ENCODE measurements at regions not wholly inside any gene's neighbourhood (a gene's known extent, or its start where the extent isn't known, plus 50 kb on each side); places are given as distances from the start of the nearest gene placed in this dataset.

DNA sequence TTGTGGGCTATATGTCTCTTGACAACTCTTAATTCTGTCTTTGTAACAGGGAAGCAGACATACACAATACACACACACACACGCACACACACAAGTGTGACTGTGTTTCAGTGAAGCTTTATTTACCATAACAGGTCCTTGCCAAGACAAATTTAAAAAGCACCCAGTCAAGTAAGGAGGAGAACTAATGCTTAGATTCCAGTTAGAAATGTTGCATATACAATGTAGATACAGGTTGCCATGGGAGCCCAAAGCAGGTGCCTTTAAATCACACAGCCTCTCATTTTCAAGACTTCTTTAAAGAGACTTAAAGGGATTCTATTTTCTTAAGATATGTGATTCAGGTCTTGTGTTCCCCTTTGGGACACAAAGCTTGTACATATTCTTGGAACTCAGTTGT is 1551.9 kb downstream of the EFNB2 start:
- Mint-ChIP-seq H3K27me3 (no peaks in the 10 kb centered on the region), H3K36me3 (no peaks in the 10 kb centered on the region), H3K27ac (peak overlapping the region in 3 of 10 donors; percentile 2 to 60 (median 18)), H3K4me1 (peaks cover 16 to 42% (median 28%) of the 10 kb centered on the region in 4 donors), H3K9me3 (no peaks in the 10 kb centered on the region), H3K4me3 (peak overlapping the region in 1 of 10 donors; percentile 30)
- DNase-seq (peak in 1 of 10 donors; percentile 5), ATAC-seq (peak; percentile 34 to 37)
- POLR2A ChIA-PET, result interaction anchor here (1.1 kb wide), 1 partner anchor 156 kb away, joined by 3 read pairs; no protein-coding TSS in a partner anchor

DNA sequence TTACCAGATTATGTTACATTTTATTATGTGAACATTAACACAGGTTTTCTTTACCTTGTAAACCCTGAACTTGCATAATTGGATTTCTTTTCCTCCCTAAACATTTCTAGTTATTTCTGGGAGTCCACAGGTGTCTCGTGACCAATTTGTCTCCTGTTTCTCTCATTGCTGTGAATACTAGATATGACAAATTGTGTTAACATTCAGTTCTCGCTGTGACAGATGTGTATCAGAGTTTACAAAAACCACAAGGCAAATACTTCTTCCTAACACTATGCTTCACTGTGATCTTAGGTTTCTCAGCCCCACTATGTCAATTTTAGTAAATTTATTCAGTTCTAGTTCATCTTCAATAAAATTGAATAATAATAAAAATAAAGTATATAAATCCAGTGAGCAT is 1554.9 kb downstream of the EFNB2 start:
- Mint-ChIP-seq H3K27me3 (no peaks in the 10 kb centered on the region), H3K36me3 (no peaks in the 10 kb centered on the region), H3K4me1 (peaks cover 16 to 53% (median 42%) of the 10 kb centered on the region in 4 donors), H3K9me3 (no peaks in the 10 kb centered on the region), H3K4me3 (no peak overlapping the region), H3K27ac (peak overlapping the region in 1 of 10 donors; percentile 25)
- no peak for DNase-seq
- POLR2A ChIA-PET, result no interaction called here
- no peak for ATAC-seq

DNA sequence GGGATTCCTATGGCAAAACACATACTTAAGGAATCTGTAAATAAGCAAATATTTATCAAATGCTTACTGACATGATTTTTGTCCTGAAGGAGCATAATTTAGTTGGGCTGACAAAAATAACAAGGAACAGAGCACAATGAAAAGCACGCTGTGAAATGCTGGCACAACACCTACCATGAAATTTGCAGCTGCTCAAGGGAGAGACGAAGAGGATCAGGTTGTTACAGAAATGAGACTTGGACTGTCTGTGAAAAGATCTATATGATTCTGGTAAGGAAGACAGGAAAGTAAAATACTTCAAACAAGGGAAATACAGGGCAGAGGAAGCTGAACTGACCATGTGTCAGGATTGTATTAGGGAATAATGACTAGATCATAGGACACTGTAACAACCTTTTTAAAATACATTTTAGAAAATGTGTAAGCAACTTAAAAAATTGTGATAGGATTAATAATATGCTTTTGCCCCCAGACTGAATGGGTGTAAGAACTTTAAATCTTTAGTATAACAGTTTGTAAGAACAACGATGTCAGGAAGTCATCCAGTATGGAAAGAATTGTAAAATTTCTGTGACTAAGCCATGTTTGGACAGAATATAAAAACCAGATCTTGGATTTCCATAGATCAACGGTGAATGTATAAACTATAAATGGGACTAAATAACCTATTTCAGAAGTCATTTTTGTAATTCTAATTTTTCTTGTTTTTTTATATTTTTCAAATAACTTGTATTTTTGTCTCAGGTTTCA is 1556.0 kb downstream of the EFNB2 start:
- DNase-seq (no peak), ATAC-seq (no peak)
- Mint-ChIP-seq H3K27ac (no peak overlapping the region), H3K9me3 (no peaks in the 10 kb centered on the region), H3K27me3 (no peaks in the 10 kb centered on the region), H3K4me3 (no peak overlapping the region), H3K36me3 (no peaks in the 10 kb centered on the region), H3K4me1 (peaks cover 10 to 44% (median 34%) of the 10 kb centered on the region in 4 donors)
- POLR2A ChIA-PET, result no interaction called here

DNA sequence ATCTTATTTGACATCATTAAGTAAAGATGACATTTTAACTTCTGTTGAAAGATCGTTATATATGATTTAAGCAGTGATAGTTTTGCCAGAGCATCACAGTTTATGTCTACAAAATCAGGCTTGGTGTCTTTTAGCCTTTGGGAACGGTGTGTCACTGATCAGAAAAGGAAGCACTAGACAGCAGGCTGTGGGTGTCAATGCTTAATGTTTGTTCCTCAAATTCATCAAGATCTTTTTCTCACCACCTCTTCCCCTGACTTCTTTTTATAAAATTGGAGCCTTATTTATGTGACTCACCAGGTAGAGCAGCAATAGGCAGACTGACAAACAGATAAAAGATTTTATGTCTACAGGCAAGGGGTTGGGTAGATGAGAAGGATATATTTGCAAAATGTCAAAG is 1558.5 kb downstream of the EFNB2 start:
- H3K4me3 Mint-ChIP-seq, result peak overlapping the region in 1 of 10 donors; percentile 30
- no peaks in the 10 kb centered on the region for H3K36me3 Mint-ChIP-seq
- peak overlapping the region in 1 of 10 donors; percentile 31 for H3K27ac Mint-ChIP-seq
- ATAC-seq (no peak), DNase-seq (no peak)
- no peaks in the 10 kb centered on the region for H3K9me3 Mint-ChIP-seq
- POLR2A ChIA-PET, result no interaction called here
- no peaks in the 10 kb centered on the region for H3K27me3 Mint-ChIP-seq
- peaks cover 2 to 30% (median 19%) of the 10 kb centered on the region in 4 donors for H3K4me1 Mint-ChIP-seq

DNA sequence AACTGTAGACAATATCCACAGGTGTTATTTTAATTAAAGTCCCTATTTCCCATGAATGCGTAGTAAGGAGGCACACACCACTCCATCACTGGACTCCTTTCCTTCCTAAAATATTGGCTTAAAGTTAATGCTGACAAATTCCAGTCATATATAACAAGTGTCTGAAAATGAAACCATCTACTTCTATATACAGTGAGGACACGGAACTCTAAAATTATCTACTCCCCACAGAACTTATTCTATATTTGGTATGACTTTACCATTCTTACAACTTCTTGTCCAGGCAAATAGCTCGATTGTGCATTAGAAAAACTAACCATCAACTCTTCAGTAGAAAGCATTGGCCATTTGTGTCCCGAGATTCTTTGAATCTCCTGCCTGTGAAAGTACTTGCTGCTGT is 1560.2 kb downstream of the EFNB2 start:
- POLR2A ChIA-PET, result no interaction called here
- DNase-seq (no peak), ATAC-seq (no peak)
- Mint-ChIP-seq H3K27ac (no peak overlapping the region), H3K9me3 (no peaks in the 10 kb centered on the region), H3K27me3 (no peaks in the 10 kb centered on the region), H3K36me3 (no peaks in the 10 kb centered on the region), H3K4me3 (no peak overlapping the region), H3K4me1 (peaks cover 2 to 21% (median 11%) of the 10 kb centered on the region in 4 donors)

DNA sequence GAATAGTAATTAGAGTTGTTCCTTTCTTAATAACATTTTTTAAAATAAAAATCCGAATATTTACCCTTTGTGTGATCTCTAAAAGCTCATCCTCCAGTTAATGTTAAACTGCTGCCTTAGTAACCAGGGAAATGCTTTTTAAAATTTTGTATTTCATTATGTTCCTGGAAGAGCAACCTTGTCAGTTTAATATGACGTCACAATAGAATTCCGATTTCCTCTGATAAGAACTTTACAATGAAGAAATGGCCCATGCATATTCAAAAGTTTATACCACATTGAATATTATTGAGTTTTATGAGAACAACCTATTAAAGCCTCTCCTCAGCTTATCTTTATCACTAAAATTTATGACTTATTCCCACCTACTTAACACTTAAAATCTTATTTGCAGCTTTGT is 1566.6 kb downstream of the EFNB2 start:
- Mint-ChIP-seq H3K9me3 (no peaks in the 10 kb centered on the region), H3K4me1 (no peaks in the 10 kb centered on the region), H3K36me3 (no peaks in the 10 kb centered on the region), H3K27ac (no peak overlapping the region), H3K27me3 (no peaks in the 10 kb centered on the region), H3K4me3 (no peak overlapping the region)
- POLR2A ChIA-PET, result no interaction called here
- ATAC-seq, result no peak
- no peak for DNase-seq

DNA sequence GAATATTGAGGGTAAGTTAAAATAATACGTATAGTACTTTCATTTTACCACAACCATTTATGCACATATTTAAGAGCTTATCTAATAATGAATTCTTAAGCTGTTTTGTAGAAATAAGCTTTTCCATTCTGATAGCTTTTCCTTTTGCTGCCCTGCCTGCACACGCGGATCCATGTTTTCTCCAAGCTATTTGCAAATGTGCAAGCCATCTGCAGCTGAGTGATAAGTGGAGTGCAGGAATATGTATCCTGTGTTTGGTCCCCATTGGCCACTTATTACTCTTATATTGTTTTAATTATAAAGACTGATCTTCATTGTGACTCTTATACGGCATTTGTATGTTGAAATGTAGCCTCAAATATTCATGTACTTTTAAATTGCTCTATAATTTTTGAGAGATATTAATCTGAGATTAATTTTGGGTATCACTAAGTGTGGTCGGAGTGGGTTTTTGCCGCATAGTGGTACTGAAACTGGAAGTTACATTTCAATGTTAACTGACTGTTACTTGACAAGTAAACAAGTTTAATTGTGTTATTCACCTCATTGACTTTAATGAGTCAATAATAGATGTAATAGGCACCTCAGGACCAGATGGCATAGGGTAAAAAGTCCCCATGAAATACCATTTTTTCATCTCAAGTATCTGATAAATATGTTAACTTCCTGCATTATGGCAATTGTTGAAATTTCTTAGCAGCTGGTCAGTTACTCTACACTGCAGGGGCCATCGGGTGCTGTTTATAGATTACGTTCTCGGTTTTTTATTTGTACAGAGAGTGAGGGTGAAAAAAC is 1567.4 kb downstream of the EFNB2 start:
- no peak for DNase-seq
- no peak for ATAC-seq
- Mint-ChIP-seq H3K27ac (no peak overlapping the region), H3K4me1 (no peaks in the 10 kb centered on the region), H3K36me3 (no peaks in the 10 kb centered on the region), H3K9me3 (peaks cover 0 to 4% (median 0%) of the 10 kb centered on the region in 9 donors), H3K4me3 (no peak overlapping the region), H3K27me3 (no peaks in the 10 kb centered on the region)
- POLR2A ChIA-PET, result no interaction called here

DNA sequence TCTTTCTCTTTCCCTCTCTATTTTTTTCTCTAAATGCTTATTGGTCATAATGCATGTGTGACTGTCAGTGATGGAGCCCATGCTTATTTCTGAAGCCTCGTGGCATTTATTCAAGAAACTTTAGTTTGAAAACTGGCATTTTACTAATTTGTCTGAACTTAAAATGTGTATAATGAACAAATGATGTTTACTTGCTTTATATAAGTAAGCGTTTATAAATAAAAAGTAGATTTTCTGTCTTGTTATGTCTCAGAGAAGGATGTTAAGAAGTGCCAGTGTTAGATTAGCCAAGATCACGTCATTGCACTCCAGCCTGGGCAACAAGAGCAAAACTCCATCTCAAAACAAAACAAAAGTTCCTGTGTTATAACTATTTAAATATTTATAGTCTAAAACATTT is 1568.1 kb downstream of the EFNB2 start:
- Mint-ChIP-seq H3K36me3 (no peaks in the 10 kb centered on the region), H3K4me1 (no peaks in the 10 kb centered on the region), H3K9me3 (peaks cover 0 to 4% (median 0%) of the 10 kb centered on the region in 9 donors), H3K27me3 (no peaks in the 10 kb centered on the region), H3K4me3 (no peak overlapping the region), H3K27ac (no peak overlapping the region)
- no peak for DNase-seq
- ATAC-seq, result no peak
- POLR2A ChIA-PET, result no interaction called here

DNA sequence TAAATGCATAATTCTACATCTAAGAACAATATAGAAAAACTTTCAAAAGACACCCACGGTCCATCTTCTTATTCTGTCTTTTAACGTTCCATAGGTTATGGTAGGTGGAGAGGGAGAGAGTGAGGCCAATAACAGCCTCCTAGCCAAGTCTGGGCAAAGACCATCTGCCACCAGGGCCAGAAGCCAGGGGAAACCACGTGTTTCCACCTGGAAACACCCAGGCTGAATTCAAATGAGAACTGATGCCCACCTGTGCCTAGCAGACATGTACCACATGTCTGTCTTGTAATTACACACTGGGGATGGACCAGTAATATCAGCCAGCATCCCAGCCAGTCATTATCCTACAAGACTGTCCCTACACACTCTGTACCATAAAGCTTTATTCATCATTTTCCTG is 1573.1 kb downstream of the EFNB2 start:
- POLR2A ChIA-PET, result no interaction called here
- H3K36me3 Mint-ChIP-seq, result peaks cover 0 to 7% (median 5%) of the 10 kb centered on the region in 3 donors

DNA sequence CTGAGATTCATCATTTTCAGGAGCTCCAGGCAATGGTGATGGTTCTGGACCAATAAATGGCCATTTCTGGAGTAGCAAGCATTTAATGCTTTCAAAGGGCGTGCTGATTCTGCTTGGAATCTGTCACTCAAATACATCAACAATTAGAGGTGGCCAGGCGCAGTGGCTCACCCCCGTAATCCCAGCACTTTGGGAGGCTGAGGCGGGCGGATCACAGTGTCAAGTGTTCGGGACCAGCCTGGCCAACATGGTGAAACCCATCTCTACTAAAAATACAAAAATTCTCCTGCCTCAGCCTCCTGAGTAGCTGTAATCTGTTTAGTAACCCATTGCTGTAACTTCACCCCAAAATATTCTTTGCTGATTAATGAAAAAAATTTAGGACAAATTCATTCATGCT is 1574.2 kb downstream of the EFNB2 start:
- peaks cover 0 to 7% (median 5%) of the 10 kb centered on the region in 3 donors for H3K36me3 Mint-ChIP-seq
- ATAC-seq (no peak), DNase-seq (no peak)
- peaks cover 0 to 3% (median 0%) of the 10 kb centered on the region in 5 donors for H3K27me3 Mint-ChIP-seq
- POLR2A ChIA-PET, result no interaction called here
- H3K4me1 Mint-ChIP-seq, result peaks cover 0 to 2% (median 0%) of the 10 kb centered on the region in 4 donors
- H3K9me3 Mint-ChIP-seq, result peaks cover 0 to 16% (median 6%) of the 10 kb centered on the region in 9 donors
- H3K27ac Mint-ChIP-seq, result no peak overlapping the region
- H3K4me3 Mint-ChIP-seq, result no peak overlapping the region

More for the DNA sequence above, 1573.1 kb downstream of the EFNB2 start:
- peaks cover 0 to 2% (median 0%) of the 10 kb centered on the region in 4 donors for H3K4me1 Mint-ChIP-seq
- ATAC-seq (no peak), DNase-seq (no peak)
- peaks cover 0 to 3% (median 0%) of the 10 kb centered on the region in 5 donors for H3K27me3 Mint-ChIP-seq
- no peak overlapping the region for H3K4me3 Mint-ChIP-seq
- no peak overlapping the region for H3K27ac Mint-ChIP-seq
- peaks cover 0 to 16% (median 6%) of the 10 kb centered on the region in 9 donors for H3K9me3 Mint-ChIP-seq

DNA sequence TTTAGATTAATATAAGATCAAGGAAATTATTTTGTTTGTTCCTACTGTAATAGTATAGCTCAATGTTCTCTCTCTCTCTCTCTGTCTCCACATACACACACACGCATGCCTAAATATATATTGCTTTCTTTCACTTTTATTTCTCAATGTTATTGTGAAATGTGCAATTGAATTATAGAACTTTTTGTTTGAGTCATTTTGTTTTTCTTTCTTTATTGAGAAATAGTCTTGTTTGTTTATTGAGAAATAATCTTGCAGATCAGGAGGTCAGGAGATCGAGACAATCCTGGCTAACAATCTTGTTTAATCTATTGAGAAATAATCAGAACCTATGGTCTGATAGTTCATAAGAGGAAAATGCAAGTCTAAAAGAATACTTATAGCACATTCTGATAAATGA is 1581.3 kb downstream of the EFNB2 start:
- Mint-ChIP-seq H3K4me1 (peaks cover 0 to 3% (median 1%) of the 10 kb centered on the region in 4 donors), H3K36me3 (no peaks in the 10 kb centered on the region), H3K27ac (no peak overlapping the region), H3K4me3 (no peak overlapping the region), H3K9me3 (no peaks in the 10 kb centered on the region), H3K27me3 (no peaks in the 10 kb centered on the region)
- DNase-seq, result no peak
- POLR2A ChIA-PET, result no interaction called here
- no peak for ATAC-seq

DNA sequence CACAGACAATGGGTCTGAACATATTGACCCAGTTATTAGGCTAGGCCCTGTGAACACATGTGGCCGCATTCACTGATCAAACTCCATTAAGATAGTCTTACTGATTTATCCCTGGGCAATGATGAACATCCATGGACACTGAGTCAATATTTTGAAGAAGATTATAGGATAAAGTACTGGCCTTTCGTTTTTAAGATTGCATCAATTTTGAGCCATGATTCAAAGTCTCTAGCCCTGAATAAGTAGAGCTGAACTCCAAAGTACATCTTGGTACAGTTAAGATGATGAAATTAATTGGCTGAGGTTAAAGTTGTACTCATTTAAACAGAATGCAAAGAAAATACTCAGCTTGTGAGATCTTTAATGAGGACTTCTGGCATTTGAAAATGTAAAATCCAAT is 1581.9 kb downstream of the EFNB2 start:
- Mint-ChIP-seq H3K36me3 (no peaks in the 10 kb centered on the region), H3K27me3 (no peaks in the 10 kb centered on the region), H3K27ac (no peak overlapping the region)

More for the DNA sequence above, 1581.9 kb downstream of the EFNB2 start:
- no peak overlapping the region for H3K4me3 Mint-ChIP-seq
- POLR2A ChIA-PET, result no interaction called here
- peaks cover 0 to 3% (median 1%) of the 10 kb centered on the region in 4 donors for H3K4me1 Mint-ChIP-seq
- no peak for DNase-seq
- no peaks in the 10 kb centered on the region for H3K9me3 Mint-ChIP-seq
- no peak for ATAC-seq

All from naive thymus-derived CD8-positive, alpha-beta T cell (primary cell).